Left lung (tissue), 4 donors: ENCODE measurements at regions not wholly inside any gene's neighbourhood (a gene's known extent, or its start where the extent isn't known, plus 50 kb on each side); places are given as distances from the start of the nearest gene placed in this dataset.

Source experiments
- ATAC-seq: fragments of 200-7000 bp; cut with Tn5 transposase; one replicate; pipeline ENCODE4 v1.9.1; 2020; ENCODE audit warnings: moderate library complexity
- DNase-seq, 4 donors: peaks; one replicate each; pipeline ENCODE4 v3.0.0-alpha.2; 2013 to 2020
- H3K27ac ChIP-seq, 2 donors: fragments of 200-600 bp; sonication (generic) in 1 of 2; one replicate each; pipeline versions ENCODE4 v1.5.0 to v1.8.0; 2020 to 2021
- H3K27me3 ChIP-seq, 2 donors: fragments of 200-600 bp; sonication (generic) in 1 of 2; one replicate each; pipeline versions ENCODE4 v1.5.0 to v1.8.0; 2020 to 2021
- H3K36me3 ChIP-seq, 2 donors: fragments of 200-600 bp; sonication (generic) in 1 of 2; one replicate each; pipeline versions ENCODE4 v1.5.0 to v1.8.0; 2020 to 2021
- H3K4me1 ChIP-seq, 2 donors: fragments of 200-600 bp; one replicate each; pipeline ENCODE4 v1.8.0; 2021
- H3K4me3 ChIP-seq, 2 donors: fragments of 200-600 bp; sonication (generic) in 1 of 2; one replicate each; pipeline versions ENCODE4 v1.5.0 to v1.8.0; 2020 to 2021; ENCODE audit warnings: mild to moderate bottlenecking in 1 of 2
- H3K9me3 ChIP-seq, 2 donors: fragments of 200-600 bp; sonication (generic) in 1 of 2; one replicate each; pipeline versions ENCODE4 v1.5.0 to v1.8.0; 2020 to 2021
- intact Hi-C, 2 donors: fragments of 100-400 bp; cut with DNase I; formaldehyde crosslinking; loops; one replicate each; pipeline versions ENCODE4 v1.11.2 to v1.14.2; 2022
- TF ChIP-seq, protein P1 (sequence below), 2 donors: fragments of 200-600 bp; sonication (generic) in 1 of 2; IDR thresholded peaks; one replicate each; pipeline versions ENCODE4 v1.5.0 to v1.8.0; 2021; ENCODE audit warnings: antibody characterized with exemption in 2 of 2
- donor health status: DM: no; HTN: yes; CAD: no.
- donor health status: DM: no; HTN: no; CAD: no.

- ATAC-seq (no peak), DNase-seq (no peak)
- intact Hi-C loops, result no loop called here
- Histone ChIP-seq H3K4me3 (no peak overlapping the region), H3K36me3 (no peaks in the 10 kb centered on the region), H3K9me3 (peaks cover 0 to 4% of the 10 kb centered on the region in 2 donors), H3K27ac (no peak overlapping the region), H3K4me1 (no peaks in the 10 kb centered on the region), H3K27me3 (no peaks in the 10 kb centered on the region)
- TF ChIP-seq, protein P1, sequence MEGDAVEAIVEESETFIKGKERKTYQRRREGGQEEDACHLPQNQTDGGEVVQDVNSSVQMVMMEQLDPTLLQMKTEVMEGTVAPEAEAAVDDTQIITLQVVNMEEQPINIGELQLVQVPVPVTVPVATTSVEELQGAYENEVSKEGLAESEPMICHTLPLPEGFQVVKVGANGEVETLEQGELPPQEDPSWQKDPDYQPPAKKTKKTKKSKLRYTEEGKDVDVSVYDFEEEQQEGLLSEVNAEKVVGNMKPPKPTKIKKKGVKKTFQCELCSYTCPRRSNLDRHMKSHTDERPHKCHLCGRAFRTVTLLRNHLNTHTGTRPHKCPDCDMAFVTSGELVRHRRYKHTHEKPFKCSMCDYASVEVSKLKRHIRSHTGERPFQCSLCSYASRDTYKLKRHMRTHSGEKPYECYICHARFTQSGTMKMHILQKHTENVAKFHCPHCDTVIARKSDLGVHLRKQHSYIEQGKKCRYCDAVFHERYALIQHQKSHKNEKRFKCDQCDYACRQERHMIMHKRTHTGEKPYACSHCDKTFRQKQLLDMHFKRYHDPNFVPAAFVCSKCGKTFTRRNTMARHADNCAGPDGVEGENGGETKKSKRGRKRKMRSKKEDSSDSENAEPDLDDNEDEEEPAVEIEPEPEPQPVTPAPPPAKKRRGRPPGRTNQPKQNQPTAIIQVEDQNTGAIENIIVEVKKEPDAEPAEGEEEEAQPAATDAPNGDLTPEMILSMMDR (IDR thresholded peaks at IDR 0.05), result no peak
These were observed 221.0 kb upstream of the WSB1 start for GRCh38 chr17:27072885-27073284.

DNA sequence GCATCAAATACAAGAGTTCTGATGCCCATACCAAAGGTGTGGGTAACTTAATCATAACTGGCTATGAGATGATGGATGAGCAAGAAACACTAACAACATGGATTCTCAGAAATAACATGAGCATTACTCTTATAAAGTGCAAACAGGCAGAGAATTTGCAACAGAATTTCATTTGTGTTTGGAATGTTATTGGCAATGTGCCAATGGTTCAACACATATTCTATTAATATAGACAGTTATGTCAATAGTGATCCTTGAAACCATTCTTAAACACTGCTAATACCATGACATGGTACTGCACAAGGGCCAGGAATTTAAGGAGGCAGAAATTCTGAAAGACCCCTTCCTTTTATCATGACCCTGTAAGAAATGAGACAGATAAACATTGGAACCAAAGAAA, 217.1 kb upstream of the WSB1 start:
- intact Hi-C loops, result no loop called here
- H3K36me3 ChIP-seq, result no peaks in the 10 kb centered on the region
- no peak overlapping the region for H3K27ac ChIP-seq
- H3K4me1 ChIP-seq, result no peaks in the 10 kb centered on the region
- no peaks in the 10 kb centered on the region for H3K27me3 ChIP-seq
- no peaks in the 10 kb centered on the region for H3K9me3 ChIP-seq
- ATAC-seq, result no peak
- DNase-seq, result no peak
- TF ChIP-seq, protein P1 (IDR thresholded peaks at IDR 0.05), result no peak
- H3K4me3 ChIP-seq, result no peak overlapping the region

DNA sequence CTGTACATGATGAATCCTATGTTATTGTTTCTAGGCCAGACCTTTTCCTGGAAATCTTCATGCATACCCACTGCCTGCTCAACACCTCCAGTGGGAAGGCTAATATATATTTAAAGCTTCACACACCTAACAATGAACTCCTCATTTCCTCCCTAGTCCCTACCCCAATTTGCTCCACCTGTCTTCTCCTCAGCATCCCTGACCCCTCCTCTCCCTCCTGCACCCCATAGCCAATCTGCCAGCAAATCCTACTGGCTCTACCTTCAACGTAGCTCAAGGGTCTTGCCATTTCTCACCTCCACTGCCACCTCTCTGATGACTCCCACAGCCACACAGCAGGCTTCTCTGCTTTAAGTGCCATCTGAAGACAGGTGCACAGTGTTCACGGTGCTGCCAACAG, 215.6 kb upstream of the WSB1 start:
- no peaks in the 10 kb centered on the region for H3K36me3 ChIP-seq
- DNase-seq (no peak), ATAC-seq (no peak)
- H3K4me3 ChIP-seq, result no peak overlapping the region
- H3K9me3 ChIP-seq, result no peaks in the 10 kb centered on the region
- no peak overlapping the region for H3K27ac ChIP-seq
- H3K4me1 ChIP-seq, result no peaks in the 10 kb centered on the region
- intact Hi-C loops, result no loop called here
- H3K27me3 ChIP-seq, result no peaks in the 10 kb centered on the region
- TF ChIP-seq, protein P1 (IDR thresholded peaks at IDR 0.05), result no peak

DNA sequence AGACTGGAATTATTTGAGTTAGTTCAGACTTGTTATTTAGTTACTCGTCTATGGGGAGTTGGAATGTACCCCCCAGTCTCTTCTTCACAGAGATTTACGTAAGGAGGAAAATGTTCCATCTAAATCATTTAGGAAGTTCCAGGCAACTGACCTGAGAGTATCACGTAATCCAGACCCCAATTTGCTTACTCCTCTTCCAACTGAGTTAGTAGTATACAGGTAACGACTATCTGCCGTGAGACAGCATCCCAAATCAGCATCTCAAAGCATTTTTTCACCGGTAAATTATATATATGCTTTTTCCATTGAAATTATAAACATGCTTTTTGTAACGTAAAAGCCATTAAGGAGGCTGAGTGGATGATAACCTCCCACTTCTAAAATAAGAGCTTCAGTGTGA, 214.3 kb upstream of the WSB1 start:
- no peak for DNase-seq
- intact Hi-C loops, result no loop called here

DNA sequence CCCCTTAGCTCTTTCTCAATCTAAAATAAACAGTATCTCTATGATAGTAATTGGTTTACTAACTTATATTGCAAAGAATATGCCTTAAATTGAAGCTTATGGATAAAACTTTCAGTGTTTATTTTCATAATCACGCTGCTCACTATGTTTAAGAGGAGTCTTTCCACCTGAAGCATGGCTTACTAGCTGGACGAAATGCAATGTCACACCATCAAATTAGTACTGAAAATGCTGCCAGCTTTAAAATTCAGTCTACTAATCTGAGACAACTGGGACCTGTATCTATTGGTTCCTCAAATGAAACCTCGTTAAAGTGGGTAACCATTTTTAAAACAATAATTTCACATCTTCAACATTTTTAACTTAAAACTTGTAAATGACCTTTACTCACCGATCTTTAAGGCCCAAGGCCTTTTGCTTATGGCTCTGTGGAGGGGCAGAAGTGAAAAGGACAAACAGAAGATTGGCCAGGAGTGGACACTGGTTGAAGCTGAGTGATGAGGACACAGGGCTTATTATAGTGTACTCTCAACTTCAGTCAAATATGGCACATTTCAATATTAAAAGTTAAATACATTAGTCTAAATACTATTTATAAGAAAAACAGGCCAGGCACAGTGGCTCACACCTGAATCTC, 212.8 kb upstream of the WSB1 start:
- ATAC-seq (no peak), DNase-seq (no peak)
- no peaks in the 10 kb centered on the region for H3K36me3 ChIP-seq
- intact Hi-C loops, result no loop called here
- TF ChIP-seq, protein P1 (IDR thresholded peaks at IDR 0.05), result no peak
- no peaks in the 10 kb centered on the region for H3K27me3 ChIP-seq
- no peak overlapping the region for H3K4me3 ChIP-seq
- H3K4me1 ChIP-seq, result no peaks in the 10 kb centered on the region
- peaks cover 0 to 2% of the 10 kb centered on the region in 2 donors for H3K9me3 ChIP-seq
- no peak overlapping the region for H3K27ac ChIP-seq

More for the DNA sequence above, 214.3 kb upstream of the WSB1 start:
- Histone ChIP-seq H3K36me3 (no peaks in the 10 kb centered on the region), H3K27ac (no peak overlapping the region), H3K9me3 (peaks cover 0 to 2% of the 10 kb centered on the region in 2 donors), H3K4me1 (no peaks in the 10 kb centered on the region), H3K4me3 (no peak overlapping the region), H3K27me3 (no peaks in the 10 kb centered on the region)
- no peak for ATAC-seq
- TF ChIP-seq, protein P1 (IDR thresholded peaks at IDR 0.05), result no peak
